ENCODE measurements at regions not wholly inside any gene's neighbourhood (a gene's known extent, or its start where the extent isn't known, plus 50 kb on each side); places are given as distances from the start of the nearest gene placed in this dataset.

DNA sequence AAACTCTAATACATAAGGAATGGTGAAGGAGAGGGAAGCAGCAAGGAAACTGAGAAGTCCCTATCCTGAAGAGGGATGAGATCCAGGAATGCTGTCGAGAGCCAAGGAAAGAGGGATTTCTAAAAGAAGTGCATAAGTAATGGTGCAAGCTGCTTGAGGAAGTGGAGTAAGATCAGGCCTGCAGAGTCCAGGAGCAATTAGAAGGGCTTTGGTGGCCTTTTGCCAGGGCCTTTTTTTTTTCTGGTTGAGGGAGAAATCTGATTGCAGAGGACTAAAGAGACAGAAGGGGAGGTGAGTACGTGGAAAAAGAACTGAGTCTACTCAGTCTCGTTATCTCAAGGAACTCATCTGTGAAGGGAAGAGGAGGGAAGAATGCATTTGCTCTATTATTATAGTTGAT lies 396.2 kb downstream of the UTRN start:
- Histone ChIP-seq H3K4me3 (ENCODE audit: low read length) (no peak overlapping the region), H2AFZ (ENCODE audit: low read length) (no peak overlapping the region), H3K4me2 (ENCODE audit: low read length) (no peak overlapping the region), H3K9ac (ENCODE audit: low read length) (no peak overlapping the region), H3K9me3 (ENCODE audit: low read length) (no peaks in the 10 kb centered on the region), H4K20me1 (ENCODE audit: low read length) (no peaks in the 10 kb centered on the region), H3K36me3 (ENCODE audit: low read depth, low read length) (no peaks in the 10 kb centered on the region), H3K27ac (ENCODE audit: low read length) (no peak overlapping the region), H3K27me3 (ENCODE audit: low read length) (no peaks in the 10 kb centered on the region), H3F3A (ENCODE audit: low read length, unreplicated experiment) (no peaks in the 10 kb centered on the region), H3K9me2 (replicated peaks; ENCODE audit: low read length) (no peaks in the 10 kb centered on the region), H3K79me2 (ENCODE audit: low read length) (no peaks in the 10 kb centered on the region), H3K4me1 (ENCODE audit: insufficient read depth, low read length) (no peaks in the 10 kb centered on the region)
- ChIA-PET CTCF (no interaction called here), POLR2A (ENCODE audit: unreplicated experiment) (no interaction called here)
- no peak for ATAC-seq
- no peak for DNase-seq
- TF ChIP-seq EZH2 (IDR thresholded peaks at IDR 0.05; ENCODE audit: low read length, unreplicated experiment) (no peak), CTCF (conservative IDR thresholded peaks at IDR 0.05; ENCODE audit: low read depth, low read length) (no peak), EZH2phosphoT487 (IDR thresholded peaks at IDR 0.05; ENCODE audit: borderline replicate concordance, low read length) (no peak)
- intact Hi-C loops (cut with micrococcal nuclease), result no loop called here
- BruUV-seq (replicated peaks), result no TSS peak

DNA sequence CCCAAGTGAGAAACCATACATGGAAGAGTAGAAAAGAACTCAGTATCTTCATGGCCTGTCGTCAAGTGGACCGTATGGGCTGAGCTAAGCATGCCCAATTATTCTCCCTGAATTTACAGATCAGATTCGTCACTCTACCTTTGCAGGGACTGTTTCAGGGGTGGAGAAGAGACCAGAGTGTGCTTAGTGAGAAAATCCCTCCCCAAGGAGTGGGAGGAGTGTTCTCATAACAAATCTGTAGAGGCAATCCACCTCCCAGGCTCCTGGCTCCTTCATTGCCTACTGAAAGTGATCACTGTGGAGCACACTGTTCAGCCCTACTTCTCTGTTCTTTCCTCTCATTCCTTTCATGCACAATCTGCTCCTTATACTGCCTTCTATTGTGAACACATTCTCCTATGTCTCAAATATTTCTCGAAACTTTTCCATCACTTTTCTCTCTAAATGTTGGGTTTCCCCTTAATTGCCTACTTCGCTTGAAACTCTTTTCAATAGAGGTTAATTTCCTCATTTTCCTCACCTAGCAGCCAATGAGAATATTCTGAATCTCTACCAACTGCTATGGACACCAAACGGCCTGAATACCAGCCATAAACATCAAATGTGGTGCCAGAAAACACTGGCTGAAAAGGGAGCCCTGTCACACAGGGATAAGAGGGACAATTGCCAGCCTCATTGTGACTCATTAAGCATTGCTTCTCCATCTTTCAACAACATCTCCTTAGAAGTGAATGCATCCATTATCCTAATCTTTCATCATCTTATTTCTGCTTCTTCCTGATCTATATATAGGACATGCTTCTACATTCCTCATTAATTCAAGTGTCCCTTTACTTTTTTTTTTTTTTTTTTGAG lies 398.3 kb downstream of the UTRN start:
- Histone ChIP-seq H3K27me3 (ENCODE audit: low read length) (no peaks in the 10 kb centered on the region), H3K9ac (ENCODE audit: low read length) (no peak overlapping the region), H3K4me3 (ENCODE audit: low read length) (no peak overlapping the region), H3K4me2 (ENCODE audit: low read length) (no peak overlapping the region), H3K36me3 (ENCODE audit: low read depth, low read length) (no peaks in the 10 kb centered on the region), H3K9me3 (ENCODE audit: low read length) (no peaks in the 10 kb centered on the region), H3K27ac (ENCODE audit: low read length) (no peak overlapping the region), H3F3A (ENCODE audit: low read length, unreplicated experiment) (no peaks in the 10 kb centered on the region), H2AFZ (ENCODE audit: low read length) (no peak overlapping the region), H4K20me1 (ENCODE audit: low read length) (no peaks in the 10 kb centered on the region), H3K4me1 (ENCODE audit: insufficient read depth, low read length) (no peaks in the 10 kb centered on the region), H3K79me2 (ENCODE audit: low read length) (no peaks in the 10 kb centered on the region), H3K9me2 (replicated peaks; ENCODE audit: low read length) (no peaks in the 10 kb centered on the region)
- intact Hi-C loops (cut with micrococcal nuclease), result no loop called here
- POLR2A ChIA-PET (ENCODE audit: unreplicated experiment), result no interaction called here
- BruUV-seq (replicated peaks), result no TSS peak
- CTCF ChIA-PET, result no interaction called here
- DNase-seq, result no peak
- TF ChIP-seq CTCF (conservative IDR thresholded peaks at IDR 0.05; ENCODE audit: low read depth, low read length) (no peak), EZH2phosphoT487 (IDR thresholded peaks at IDR 0.05; ENCODE audit: borderline replicate concordance, low read length) (no peak)
- ATAC-seq, result no peak

- H2AFZ ChIP-seq (ENCODE audit: low read length), result no peak overlapping the region
- no peak for DNase-seq
- no peaks in the 10 kb centered on the region for H3K27me3 ChIP-seq (ENCODE audit: low read length)
- CTCF ChIA-PET, result no interaction called here
- no peak overlapping the region for H3K9ac ChIP-seq (ENCODE audit: low read length)
- H3K27ac ChIP-seq (ENCODE audit: low read length), result no peak overlapping the region
- intact Hi-C loops (cut with micrococcal nuclease), result loop anchor here (1.0 kb wide), 1 partner anchor 12 kb away; no protein-coding TSS in a partner anchor
- no TSS peak for BruUV-seq (replicated peaks)
- H3K4me1 ChIP-seq (ENCODE audit: insufficient read depth, low read length), result no peaks in the 10 kb centered on the region
- no peak overlapping the region for H3K4me2 ChIP-seq (ENCODE audit: low read length)
- TF ChIP-seq EZH2phosphoT487 (IDR thresholded peaks at IDR 0.05; ENCODE audit: borderline replicate concordance, low read length) (no peak), EZH2 (IDR thresholded peaks at IDR 0.05; ENCODE audit: low read length, unreplicated experiment) (no peak), CTCF (conservative IDR thresholded peaks at IDR 0.05; ENCODE audit: low read depth, low read length) (no peak)
- H3K9me2 ChIP-seq (replicated peaks; ENCODE audit: low read length), result no peaks in the 10 kb centered on the region
- ATAC-seq, result no peak
- POLR2A ChIA-PET (ENCODE audit: unreplicated experiment), result no interaction called here
- no peaks in the 10 kb centered on the region for H3K79me2 ChIP-seq (ENCODE audit: low read length)
- no peaks in the 10 kb centered on the region for H3F3A ChIP-seq (ENCODE audit: low read length, unreplicated experiment)
- H4K20me1 ChIP-seq (ENCODE audit: low read length), result no peaks in the 10 kb centered on the region
- H3K9me3 ChIP-seq (ENCODE audit: low read length), result no peaks in the 10 kb centered on the region
- no peak overlapping the region for H3K4me3 ChIP-seq (ENCODE audit: low read length)
- no peaks in the 10 kb centered on the region for H3K36me3 ChIP-seq (ENCODE audit: low read depth, low read length)
Observed at GRCh38 chr6:144688713-144689112, 403.6 kb downstream of the UTRN start.

All from PC-3 (cell line).